ENCODE measurements at regions not wholly inside any gene's neighbourhood (a gene's known extent, or its start where the extent isn't known, plus 50 kb on each side); places are given as distances from the start of the nearest gene placed in this dataset.

DNA sequence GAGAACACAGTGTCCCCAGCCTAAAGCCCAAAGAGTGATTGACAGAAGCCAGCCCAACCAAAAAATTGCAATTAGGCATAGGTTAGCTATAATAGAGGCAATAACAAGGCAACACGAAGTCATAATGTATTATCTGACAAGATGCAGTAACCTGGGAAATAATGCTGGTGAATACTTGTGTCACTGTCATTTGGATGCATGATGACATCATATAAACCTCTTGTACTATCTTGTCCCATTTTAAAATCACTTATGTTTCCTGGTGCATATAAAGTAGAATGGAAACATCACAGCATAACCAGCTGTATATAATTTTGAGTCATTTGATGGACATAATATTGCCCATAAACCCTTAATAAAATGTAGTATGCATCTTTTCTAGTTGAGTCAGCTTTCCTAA lies 1138.3 kb upstream of the LRRTM3 start:
- TF ChIP-seq, protein P1, sequence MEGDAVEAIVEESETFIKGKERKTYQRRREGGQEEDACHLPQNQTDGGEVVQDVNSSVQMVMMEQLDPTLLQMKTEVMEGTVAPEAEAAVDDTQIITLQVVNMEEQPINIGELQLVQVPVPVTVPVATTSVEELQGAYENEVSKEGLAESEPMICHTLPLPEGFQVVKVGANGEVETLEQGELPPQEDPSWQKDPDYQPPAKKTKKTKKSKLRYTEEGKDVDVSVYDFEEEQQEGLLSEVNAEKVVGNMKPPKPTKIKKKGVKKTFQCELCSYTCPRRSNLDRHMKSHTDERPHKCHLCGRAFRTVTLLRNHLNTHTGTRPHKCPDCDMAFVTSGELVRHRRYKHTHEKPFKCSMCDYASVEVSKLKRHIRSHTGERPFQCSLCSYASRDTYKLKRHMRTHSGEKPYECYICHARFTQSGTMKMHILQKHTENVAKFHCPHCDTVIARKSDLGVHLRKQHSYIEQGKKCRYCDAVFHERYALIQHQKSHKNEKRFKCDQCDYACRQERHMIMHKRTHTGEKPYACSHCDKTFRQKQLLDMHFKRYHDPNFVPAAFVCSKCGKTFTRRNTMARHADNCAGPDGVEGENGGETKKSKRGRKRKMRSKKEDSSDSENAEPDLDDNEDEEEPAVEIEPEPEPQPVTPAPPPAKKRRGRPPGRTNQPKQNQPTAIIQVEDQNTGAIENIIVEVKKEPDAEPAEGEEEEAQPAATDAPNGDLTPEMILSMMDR (IDR thresholded peaks at IDR 0.05), result no peak
- no peak for TF ChIP-seq EZH2 (IDR thresholded peaks at IDR 0.05)
- no peak for TF ChIP-seq EZH2phosphoT487 (IDR thresholded peaks at IDR 0.05)

All from neural progenitor cell (in vitro differentiated cells).